Esophagus muscularis mucosa (tissue), 4 donors: ENCODE measurements at regions not wholly inside any gene's neighbourhood (a gene's known extent, or its start where the extent isn't known, plus 50 kb on each side); places are given as distances from the start of the nearest gene placed in this dataset.
"Not testable (repeated sequence)": the region's sequence is repeated elsewhere in the genome, so short reads cannot be mapped to it uniquely, and the experiment has no call there.

Source experiments
- DNase-seq: peaks from one replicate; pipeline ENCODE4 v3.0.0-alpha.2; 2017; ENCODE audit errors: extremely low spot score
- H3K27ac ChIP-seq, 4 donors: fragments of 200-600 bp; sonication (generic); replicated peaks in 1 of 4; 1 replicate in 3 of 4; 2 replicates in 1 of 4; pipeline ENCODE4 v1.5.1; 2016 to 2019; ENCODE audit warnings: mild to moderate bottlenecking in 1 of 4
- H3K27me3 ChIP-seq, 4 donors: fragments of 200-600 bp; sonication (generic); one replicate each; pipeline versions ENCODE4 v1.5.1 to v1.6.0; 2016 to 2019
- H3K36me3 ChIP-seq, 4 donors: fragments of 200-600 bp; sonication (generic); one replicate each; pipeline ENCODE4 v1.5.1; 2016 to 2019
- H3K4me1 ChIP-seq, 4 donors: fragments of 200-600 bp; sonication (generic); one replicate each; pipeline ENCODE4 v1.5.1; 2016 to 2019
- H3K4me3 ChIP-seq, 4 donors: fragments of 200-600 bp; sonication (generic); 1 replicate in 2 of 4; 2 replicates in 2 of 4; pipeline ENCODE4 v1.5.1; 2016 to 2019; ENCODE audit warnings: mild to moderate bottlenecking in 4 of 4, moderate library complexity in 1 of 4
- H3K9me3 ChIP-seq, 4 donors: fragments of 200-600 bp; sonication (generic); 1 replicate in 3 of 4; 2 replicates in 1 of 4; pipeline ENCODE4 v1.5.1; 2016 to 2019
- EP300 ChIP-seq: sonication (generic); formaldehyde crosslinking; IDR thresholded peaks from one replicate; pipeline ENCODE4 v1.6.1; 2017; ENCODE audit warnings: antibody characterized with exemption
- POLR2A ChIP-seq: fragments of 450-650 bp; IDR thresholded peaks from one replicate; pipeline ENCODE4 v1.6.1; 2017; ENCODE audit warnings: antibody characterized with exemption, moderate library complexity, mild to moderate bottlenecking, low read depth
- POLR2AphosphoS5 ChIP-seq, 2 donors: sonication (generic); formaldehyde crosslinking; IDR thresholded peaks; one replicate each; pipeline ENCODE4 v1.6.1; 2017; ENCODE audit warnings: antibody characterized with exemption in 2 of 2
- WGBS: methylation state at CpG from one replicate; pipeline ENCODE4 v1.1.5; 2018; 5-methylcytosine and 5-hydroxymethylcytosine counted together
- intact Hi-C: fragments of 100-400 bp; cut with DNase I; formaldehyde crosslinking; loops from one replicate; pipeline ENCODE4 v1.15.1; 2023
- TF ChIP-seq, protein P1 (sequence below), 3 experiments: fragments of 200-600 bp in 2 of 3; fragments of 450-650 bp in 1 of 3; sonication (generic) in 2 of 3; IDR thresholded peaks; one replicate each; pipeline ENCODE4 v1.5.1; 2017 to 2019; ENCODE audit warnings: antibody characterized with exemption in 3 of 3, mild to moderate bottlenecking in 2 of 3, moderate library complexity in 1 of 3

DNA sequence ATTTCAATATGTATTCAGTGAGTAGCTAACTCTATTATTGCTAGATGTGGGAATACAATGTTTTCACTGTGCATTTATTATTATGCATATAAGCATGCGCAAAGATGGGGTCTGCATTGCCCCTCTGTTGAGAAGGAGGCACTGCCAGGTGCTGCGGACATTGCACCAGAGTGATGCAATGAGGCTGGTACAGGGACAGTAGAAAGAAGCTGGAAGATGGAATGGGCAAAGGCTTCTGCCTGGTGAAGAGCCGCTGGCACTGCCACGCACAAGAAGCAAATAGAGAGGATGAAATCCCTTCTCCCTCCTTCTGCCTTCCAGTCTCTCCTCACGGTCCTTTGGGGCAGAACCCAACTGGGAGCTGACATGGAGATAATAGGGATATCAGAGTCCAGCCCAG lies 154.5 kb upstream of the TNFAIP3 start:
- DNase-seq: no peak
- Histone ChIP-seq H3K4me1 (peaks cover 7 to 13% (median 8%) of the 10 kb centered on the region in 4 donors), H3K27ac (no peak overlapping the region), H3K4me3 (no peak overlapping the region), H3K9me3 (no peaks in the 10 kb centered on the region), H3K27me3 (no peaks in the 10 kb centered on the region), H3K36me3 (no peaks in the 10 kb centered on the region)
- WGBS: 95% methylated on average over 5 of the region's 5 CpGs
- intact Hi-C loops: loop anchor here (10.0 kb wide), 1 partner anchor 62 kb away; no protein-coding TSS in a partner anchor
- TF ChIP-seq, protein P1, sequence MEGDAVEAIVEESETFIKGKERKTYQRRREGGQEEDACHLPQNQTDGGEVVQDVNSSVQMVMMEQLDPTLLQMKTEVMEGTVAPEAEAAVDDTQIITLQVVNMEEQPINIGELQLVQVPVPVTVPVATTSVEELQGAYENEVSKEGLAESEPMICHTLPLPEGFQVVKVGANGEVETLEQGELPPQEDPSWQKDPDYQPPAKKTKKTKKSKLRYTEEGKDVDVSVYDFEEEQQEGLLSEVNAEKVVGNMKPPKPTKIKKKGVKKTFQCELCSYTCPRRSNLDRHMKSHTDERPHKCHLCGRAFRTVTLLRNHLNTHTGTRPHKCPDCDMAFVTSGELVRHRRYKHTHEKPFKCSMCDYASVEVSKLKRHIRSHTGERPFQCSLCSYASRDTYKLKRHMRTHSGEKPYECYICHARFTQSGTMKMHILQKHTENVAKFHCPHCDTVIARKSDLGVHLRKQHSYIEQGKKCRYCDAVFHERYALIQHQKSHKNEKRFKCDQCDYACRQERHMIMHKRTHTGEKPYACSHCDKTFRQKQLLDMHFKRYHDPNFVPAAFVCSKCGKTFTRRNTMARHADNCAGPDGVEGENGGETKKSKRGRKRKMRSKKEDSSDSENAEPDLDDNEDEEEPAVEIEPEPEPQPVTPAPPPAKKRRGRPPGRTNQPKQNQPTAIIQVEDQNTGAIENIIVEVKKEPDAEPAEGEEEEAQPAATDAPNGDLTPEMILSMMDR (IDR thresholded peaks at IDR 0.05): no peak

DNA sequence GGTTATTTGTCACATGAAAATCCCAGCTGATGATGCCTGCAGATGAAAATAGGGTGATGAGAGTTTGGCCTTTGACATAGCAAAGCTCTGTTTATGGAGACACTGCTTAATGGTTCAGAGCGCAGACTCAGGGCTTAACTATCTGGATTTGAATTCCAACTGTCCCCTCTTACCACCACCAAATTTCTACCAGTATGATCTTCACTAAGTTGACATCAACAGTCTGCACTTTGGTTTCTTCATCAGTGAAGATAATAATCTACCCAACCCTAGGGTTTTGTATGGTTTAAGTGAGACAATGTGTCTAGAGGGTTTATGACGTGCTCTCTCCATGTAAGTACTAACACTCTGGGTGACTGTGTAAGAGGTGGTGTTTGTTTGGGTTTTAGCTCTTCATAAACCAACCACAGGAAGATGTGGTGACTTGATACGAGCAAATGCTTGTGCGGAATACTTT lies 151.4 kb upstream of the TNFAIP3 start:
- Histone ChIP-seq H3K36me3 (no peaks in the 10 kb centered on the region), H3K4me1 (peaks cover 0 to 5% (median 0%) of the 10 kb centered on the region in 4 donors), H3K4me3 (no peak overlapping the region), H3K27me3 (no peaks in the 10 kb centered on the region), H3K27ac (no peak overlapping the region), H3K9me3 (no peaks in the 10 kb centered on the region)
- 65% methylated on average over 4 of the region's 4 CpGs for WGBS
- DNase-seq: no peak
- intact Hi-C loops: loop anchor here (10.0 kb wide), 1 partner anchor 59 kb away; no protein-coding TSS in a partner anchor
- TF ChIP-seq, protein P1 (IDR thresholded peaks at IDR 0.05): no peak
- no peak for TF ChIP-seq POLR2AphosphoS5 (IDR thresholded peaks at IDR 0.05)
- no peak for TF ChIP-seq EP300
- TF ChIP-seq POLR2A: no peak

DNA sequence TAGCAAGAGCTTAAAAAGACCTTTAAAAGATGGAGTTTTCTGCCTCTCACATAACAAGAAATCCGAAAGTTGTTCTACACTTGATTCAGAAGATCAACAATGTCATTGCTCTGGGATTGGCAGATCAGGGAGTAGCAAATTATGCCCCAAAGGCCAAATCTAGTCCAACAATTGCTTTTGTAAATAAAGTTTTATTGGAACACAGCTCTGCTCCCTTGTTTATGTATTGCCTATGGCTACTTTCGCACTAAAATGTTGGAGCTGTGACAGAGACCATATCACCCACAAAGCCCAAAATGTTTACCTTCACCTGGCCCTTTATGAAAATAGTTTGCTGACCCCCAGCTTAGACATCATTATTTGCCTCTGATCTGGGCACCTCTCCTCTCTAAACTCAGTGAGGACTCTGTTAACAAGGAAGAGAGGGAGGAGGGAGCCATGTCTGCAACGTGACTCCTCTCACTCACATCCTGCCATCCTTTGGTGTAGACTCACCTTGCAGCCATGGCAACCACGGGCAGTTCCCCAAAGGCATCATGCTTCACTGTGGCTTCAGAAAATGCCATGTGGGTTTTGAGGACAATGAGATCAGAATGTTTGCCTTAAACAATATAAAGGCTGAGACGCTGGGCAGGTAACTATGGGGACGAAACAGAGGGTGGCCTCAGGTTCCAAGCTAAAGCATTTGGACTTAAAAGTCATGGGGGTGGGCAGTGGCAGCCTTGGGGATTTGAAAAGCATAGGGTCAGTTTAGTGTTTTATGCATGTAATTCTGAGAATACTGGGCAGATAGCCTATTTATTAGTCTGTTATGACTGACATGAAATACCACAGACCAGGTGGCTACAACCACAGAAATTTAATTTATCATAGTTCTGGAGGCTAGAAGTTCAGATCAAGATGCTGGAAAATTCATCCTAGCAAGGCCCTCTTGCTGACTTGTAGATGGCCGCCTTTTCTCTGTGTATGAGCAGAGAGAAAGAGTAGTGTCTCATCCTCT lies 149.7 kb upstream of the TNFAIP3 start:
- intact Hi-C loops: loop anchor here (10.0 kb wide), 1 partner anchor 57 kb away; no protein-coding TSS in a partner anchor
- 95% methylated on average over 7 of the region's 7 CpGs for WGBS
- peaks cover 0 to 5% (median under 1%) of the 10 kb centered on the region in 4 donors for H3K4me1 ChIP-seq
- no peaks in the 10 kb centered on the region for H3K9me3 ChIP-seq
- H3K27ac ChIP-seq: no peak overlapping the region
- no peak for DNase-seq
- no peaks in the 10 kb centered on the region for H3K36me3 ChIP-seq
- no peak overlapping the region for H3K4me3 ChIP-seq
- TF ChIP-seq POLR2AphosphoS5 (IDR thresholded peaks at IDR 0.05) (no peak), EP300 (no peak), POLR2A (no peak)
- TF ChIP-seq, protein P1 (IDR thresholded peaks at IDR 0.05): no peak
- H3K27me3 ChIP-seq: no peaks in the 10 kb centered on the region

DNA sequence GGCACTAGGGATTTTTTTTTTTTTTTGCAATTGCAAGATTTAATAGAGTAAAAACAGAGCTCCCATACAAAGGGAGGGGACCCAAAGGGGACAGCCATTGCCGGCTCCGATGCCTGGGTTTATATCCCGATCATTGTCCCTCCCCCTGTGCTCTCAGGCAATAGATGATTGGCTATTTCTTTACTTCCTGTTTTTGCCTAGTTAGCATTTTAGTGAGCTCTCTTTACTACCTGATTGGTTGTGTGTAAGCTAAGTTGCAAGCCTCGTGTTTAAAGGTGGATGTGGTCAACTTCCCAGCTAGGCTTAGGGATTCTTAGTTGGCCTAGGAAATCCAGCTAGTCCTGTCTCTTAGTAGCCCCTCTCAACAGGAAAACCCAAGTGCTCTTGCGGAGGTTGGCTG lies 148.2 kb upstream of the TNFAIP3 start:
- not testable (repeated sequence) for H3K36me3 ChIP-seq, H3K27me3 ChIP-seq, H3K9me3 ChIP-seq, H3K4me3 ChIP-seq, H3K27ac ChIP-seq, DNase-seq
- whole genome bisulfite sequencing: 89% methylated on average over 4 of the region's 5 CpGs
- H3K4me1 ChIP-seq: peaks cover 0 to 20% (median 15%) of the 10 kb centered on the region in 4 donors
- intact Hi-C loops: loop anchor here (10.0 kb wide), 1 partner anchor 56 kb away; no protein-coding TSS in a partner anchor

DNA sequence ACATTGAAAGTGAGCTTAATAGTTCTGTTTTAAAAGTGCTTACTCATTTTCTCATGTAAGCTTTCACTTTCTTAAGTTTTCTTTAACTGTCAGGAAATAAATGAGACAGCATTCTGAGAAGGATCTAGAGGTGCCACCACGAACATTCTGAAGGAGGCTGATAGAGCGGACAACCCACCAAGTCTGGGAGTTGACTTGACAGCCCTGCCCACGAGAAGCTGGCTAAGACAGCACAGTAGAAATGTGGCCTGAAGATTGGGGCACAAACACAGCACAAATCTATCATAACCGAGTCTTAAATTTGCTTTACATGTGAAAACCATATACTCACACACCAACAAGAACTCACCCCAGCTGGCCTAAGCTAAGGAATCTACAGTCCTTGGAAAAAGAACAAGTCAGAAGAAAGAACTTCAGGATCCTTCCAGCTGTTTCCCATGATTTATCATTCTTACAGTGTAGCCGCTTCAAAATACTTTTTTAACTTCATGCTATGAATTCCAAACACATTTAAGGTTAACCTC lies 144.2 kb upstream of the TNFAIP3 start:
- Histone ChIP-seq H3K9me3 (no peaks in the 10 kb centered on the region), H3K4me1 (peaks cover 0 to 18% (median 17%) of the 10 kb centered on the region in 4 donors), H3K27me3 (no peaks in the 10 kb centered on the region), H3K4me3 (no peak overlapping the region), H3K36me3 (no peaks in the 10 kb centered on the region), H3K27ac (peak overlapping the region; percentile 21 to 65 (median 50))
- DNase-seq: no peak
- no peak for TF ChIP-seq EP300
- TF ChIP-seq POLR2A: no peak
- TF ChIP-seq POLR2AphosphoS5 (IDR thresholded peaks at IDR 0.05): no peak
- TF ChIP-seq, protein P1 (IDR thresholded peaks at IDR 0.05): no peak
- WGBS: 68% methylated on average over 5 of the region's 5 CpGs
- intact Hi-C loops: no loop called here
